HepG2 (cell line): ENCODE measurements at regions not wholly inside any gene's neighbourhood (a gene's known extent, or its start where the extent isn't known, plus 50 kb on each side); places are given as distances from the start of the nearest gene placed in this dataset.

Source experiments
- ATAC-seq: fragments of 200-7000 bp; cut with Tn5 transposase; 3 replicates; pipeline ENCODE4 v1.9.1; 2020; ENCODE audit warnings: mild to moderate bottlenecking, moderate library complexity
- BruUV-seq: library from RNA; stranded (reverse); fragments of 400-500 nt; replicated peaks from 2 replicates; lab custom pipeline; 2021; lab: Mats Ljungman, UMichigan
- CTCF ChIA-PET: fragments of 300-600 bp; formaldehyde crosslinking; extraction: SDS; loops from one replicate; lab custom pipeline; 2021; ENCODE audit warnings: low total read pairs, inconsistent platforms, low intra/inter-chr PET ratio; lab: Yijun Ruan, JAX
- POLR2A ChIA-PET: fragments of 350-600 bp; sonication (Branson Sonifier 250); formaldehyde crosslinking; loops from one replicate; lab custom pipeline; 2020; ENCODE audit warnings: antibody characterized with exemption, inconsistent platforms; lab: Yijun Ruan, JAX
- DNase-seq: peaks from one replicate; pipeline ENCODE4 v3.0.0-alpha.2; 2015; ENCODE audit warnings: low spot score
- FAIRE-seq: peaks from 3 replicates; lab custom pipeline; 2011; peaks lifted over from hg19 to GRCh38; lab: Jason Lieb, UNC
- H2AFZ ChIP-seq: one replicate; pipeline ENCODE4 v1.6.1; 2011; ENCODE audit warnings: low read length, inconsistent platforms
- H3K27ac ChIP-seq: fragments of 300-600 bp; 3 replicates; pipeline ENCODE4 v1.8.0; 2011; ENCODE audit warnings: mixed run types, mild to moderate bottlenecking, mixed read lengths, low read length, inconsistent platforms; ENCODE audit not compliant: insufficient read depth; ENCODE audit errors: extremely low read length
- H3K27me3 ChIP-seq, 2 experiments: fragments of 200-600 bp in 1 of 2; 2 replicates in 1 of 2; 3 replicates in 1 of 2; pipeline versions ENCODE4 v1.6.0 to v1.8.0; 2011; ENCODE audit warnings: low read length in 2 of 2, mild to moderate bottlenecking in 2 of 2, moderate library complexity in 2 of 2, inconsistent platforms in 1 of 2; ENCODE audit not compliant: insufficient read depth in 2 of 2, control insufficient read depth in 1 of 2
- H3K36me3 ChIP-seq, 2 experiments: fragments of 200-600 bp in 1 of 2; replicated peaks in 1 of 2; 2 replicates in 1 of 2; 3 replicates in 1 of 2; pipeline versions ENCODE4 v1.5.1 to v1.8.0; 2011; ENCODE audit warnings: low read length in 2 of 2, inconsistent platforms in 1 of 2; ENCODE audit not compliant: insufficient read depth in 2 of 2, control insufficient read depth in 1 of 2
- H3K4me1 ChIP-seq: 2 replicates; pipeline ENCODE4 v1.5.1; 2012; ENCODE audit warnings: low read length, inconsistent platforms; ENCODE audit not compliant: insufficient read depth
- H3K4me2 ChIP-seq: 2 replicates; pipeline ENCODE4 v1.6.0; 2011; ENCODE audit warnings: low read depth, low read length, inconsistent platforms
- H3K4me3 ChIP-seq, 3 experiments: fragments of 200-600 bp in 1 of 3; sonication (generic), shearing (Covaris generic) in 1 of 3; replicated peaks in 1 of 3; 2 replicates each; pipeline ENCODE4 v1.5.1; 2011 to 2016; ENCODE audit warnings: low read length in 3 of 3, inconsistent platforms in 2 of 3, low read depth in 2 of 3, mild to moderate bottlenecking in 2 of 3, control low read depth in 1 of 3, mixed read lengths in 1 of 3; ENCODE audit not compliant: insufficient read depth in 1 of 3
- H3K79me2 ChIP-seq: one replicate; pipeline ENCODE4 v1.6.1; 2011; ENCODE audit warnings: low read length, inconsistent platforms; ENCODE audit not compliant: insufficient read depth
- H3K9ac ChIP-seq: 2 replicates; pipeline ENCODE4 v1.6.0; 2011; ENCODE audit warnings: mild to moderate bottlenecking, low read depth, low read length, inconsistent platforms; ENCODE audit not compliant: insufficient read depth
- H3K9me3 ChIP-seq: 2 replicates; pipeline ENCODE4 v1.5.1; 2012; ENCODE audit warnings: mild to moderate bottlenecking, low read length
- H4K20me1 ChIP-seq: 2 replicates; pipeline ENCODE4 v1.6.0; 2011; ENCODE audit warnings: inconsistent platforms, mild to moderate bottlenecking, low read length, moderate library complexity; ENCODE audit not compliant: insufficient read depth
- ELF4 ChIP-seq: sonication (generic); formaldehyde crosslinking; IDR thresholded peaks from 2 replicates; pipeline ENCODE4 v1.5.0; 2020; ENCODE audit warnings: missing genetic modification reagents, mild to moderate bottlenecking, moderate library complexity, borderline replicate concordance
- GMEB2 ChIP-seq: IDR thresholded peaks from 2 replicates; pipeline ENCODE4 v1.6.1; 2016; ENCODE audit warnings: missing biosample characterization, missing genetic modification reagents, low read depth
- MEF2D ChIP-seq: sonication (generic); formaldehyde crosslinking; IDR thresholded peaks from 2 replicates; pipeline ENCODE4 v1.5.1; 2020; ENCODE audit warnings: mild to moderate bottlenecking, missing genetic modification reagents
- REPIN1 ChIP-seq: sonication (generic); formaldehyde crosslinking; IDR thresholded peaks from 2 replicates; pipeline ENCODE4 v1.8.0; 2022; ENCODE audit warnings: missing genetic modification reagents, low read depth, mild to moderate bottlenecking, borderline replicate concordance
- TRAFD1 ChIP-seq: sonication (generic); formaldehyde crosslinking; IDR thresholded peaks from 2 replicates; pipeline ENCODE4 v1.5.1; 2020; ENCODE audit warnings: missing genetic modification reagents, mild to moderate bottlenecking, borderline replicate concordance
- ZNF101 ChIP-seq: sonication (generic); formaldehyde crosslinking; IDR thresholded peaks from 2 replicates; pipeline ENCODE4 v1.4.0; 2020; ENCODE audit warnings: mild to moderate bottlenecking, low read depth, missing genetic modification reagents, borderline replicate concordance
- ZNF678 ChIP-seq: sonication (generic); formaldehyde crosslinking; IDR thresholded peaks from 2 replicates; pipeline ENCODE4 v1.4.0; 2020; ENCODE audit warnings: mild to moderate bottlenecking, missing genetic modification reagents
- WGBS: methylation state at CpG from one replicate; pipeline ENCODE4 v1.1.6; 2017; ENCODE audit warnings: low lambda C conversion rate; 5-methylcytosine and 5-hydroxymethylcytosine counted together
- in situ Hi-C: cut with HindIII; loops from 2 replicates; pipeline ENCODE4 v1.10.0; 2017; ENCODE audit warnings: low pct_unique_long_range_greater_than_20kb; ENCODE audit not compliant: extremely low pct_ligation_motif_present
- intact Hi-C: fragments of 100-400 bp; cut with micrococcal nuclease; formaldehyde crosslinking; loops from one replicate; pipeline ENCODE4 v1.10.0; 2022; ENCODE audit not compliant: unreplicated experiment

GRCh38 chr10:30537586-30537985 is 92.0 kb downstream of the LYZL2 start:
- ChIA-PET CTCF (no interaction called here), POLR2A (interaction anchor here (0.9 to 2.0 kb wide), 5 partner anchors 16 to 114 kb away, joined by 3 to 6 read pairs (median 4); partner anchors contain the start of gene MAP3K8)
- intact Hi-C loops, result no loop called here
- no peak for DNase-seq
- Histone ChIP-seq H3K4me2 (peak overlapping the region; percentile 48; the same call in 1 of the 2 replicates), H3K4me1 (peaks cover 96% of the 10 kb centered on the region), H3K27ac (peak overlapping the region; percentile 0), H3K4me3 (no peak overlapping the region), H3K9ac (no peak overlapping the region), H3K27me3 (no peaks in the 10 kb centered on the region), H4K20me1 (no peaks in the 10 kb centered on the region), H3K36me3 (no peaks in the 10 kb centered on the region), H3K9me3 (no peaks in the 10 kb centered on the region), H3K79me2 (no peaks in the 10 kb centered on the region), H2AFZ (no peak overlapping the region)
- 35% methylated on average over 2 of the region's 2 CpGs for WGBS
- no TSS peak for BruUV-seq
- no peak for FAIRE-seq
- in situ Hi-C loops, result loop anchor here (10.0 kb wide), 1 partner anchor 123 kb away; no protein-coding TSS in a partner anchor
- no peak for ATAC-seq
- TF ChIP-seq REPIN1 (0 out of 2 replicates have a peak, but pooled peaks have one; percentile 13), MEF2D (CRISPR knock-in tag) (0 out of 2 replicates have a peak, but pooled peaks have one; percentile 20), ELF4 (CRISPR knock-in tag) (no peak), ZNF101 (CRISPR knock-in tag) (no peak), ZNF678 (CRISPR knock-in tag) (no peak), GMEB2 (CRISPR knock-in tag) (no peak), TRAFD1 (no peak)
- TF ChIP-seq, all 625 proteins: peak for 2
